ENCODE measurements at regions not wholly inside any gene's neighbourhood (a gene's known extent, or its start where the extent isn't known, plus 50 kb on each side); places are given as distances from the start of the nearest gene placed in this dataset.

- no peak for DNase-seq (ENCODE audit: low spot score)
Observed at GRCh38 chr5:4882186-4882585, 257.9 kb upstream of the ADAMTS16 start.

GRCh38 chr5:4883360-4883759, 256.8 kb upstream of the ADAMTS16 start:
- no peak for DNase-seq (ENCODE audit: low spot score)

GRCh38 chr5:4893063-4893744, 246.9 kb upstream of the ADAMTS16 start:
- DNase-seq (ENCODE audit: low spot score), result no peak

GRCh38 chr5:4896328-4896727, 243.8 kb upstream of the ADAMTS16 start:
- no peak for DNase-seq (ENCODE audit: low spot score)

GRCh38 chr5:4901305-4901811, 238.8 kb upstream of the ADAMTS16 start:
- DNase-seq (ENCODE audit: low spot score), result no peak

- DNase-seq (ENCODE audit: low spot score), result no peak
Observed at GRCh38 chr5:4901924-4902323, 238.2 kb upstream of the ADAMTS16 start.

GRCh38 chr5:4905674-4906520, 234.2 kb upstream of the ADAMTS16 start:
- DNase-seq (ENCODE audit: low spot score), result no peak

GRCh38 chr5:4906786-4907185, 233.3 kb upstream of the ADAMTS16 start:
- DNase-seq (ENCODE audit: low spot score), result no peak

GRCh38 chr5:4907571-4907970, 232.6 kb upstream of the ADAMTS16 start:
- DNase-seq (ENCODE audit: low spot score), result no peak

- DNase-seq (ENCODE audit: low spot score), result no peak
Observed at GRCh38 chr5:4909086-4909485, 231.0 kb upstream of the ADAMTS16 start.

- no peak for DNase-seq (ENCODE audit: low spot score)
Observed at GRCh38 chr5:4911646-4912403, 228.3 kb upstream of the ADAMTS16 start.

- DNase-seq (ENCODE audit: low spot score), result no peak
Observed at GRCh38 chr5:4921929-4922328, 218.2 kb upstream of the ADAMTS16 start.

GRCh38 chr5:4924577-4924976, 215.6 kb upstream of the ADAMTS16 start:
- no peak for DNase-seq (ENCODE audit: low spot score)

GRCh38 chr5:4927097-4927496, 213.0 kb upstream of the ADAMTS16 start:
- no peak for DNase-seq (ENCODE audit: low spot score)

- DNase-seq (ENCODE audit: low spot score), result no peak
Observed at GRCh38 chr5:4928409-4928808, 211.7 kb upstream of the ADAMTS16 start.

- DNase-seq (ENCODE audit: low spot score), result no peak
Observed at GRCh38 chr5:4929092-4929655, 211.0 kb upstream of the ADAMTS16 start.

GRCh38 chr5:4939042-4939781, 200.9 kb upstream of the ADAMTS16 start:
- no peak for DNase-seq (ENCODE audit: low spot score)

- DNase-seq (ENCODE audit: low spot score), result no peak
Observed at GRCh38 chr5:4941161-4941560, 199.0 kb upstream of the ADAMTS16 start.

GRCh38 chr5:4941957-4942830, 197.9 kb upstream of the ADAMTS16 start:
- DNase-seq (ENCODE audit: low spot score), result no peak

GRCh38 chr5:4942831-4943178, 197.3 kb upstream of the ADAMTS16 start:
- DNase-seq (ENCODE audit: low spot score), result no peak

- DNase-seq (ENCODE audit: low spot score), result no peak
Observed at GRCh38 chr5:4945296-4945695, 194.8 kb upstream of the ADAMTS16 start.

All from kidney capillary endothelial cell (primary cell).